ENCODE measurements at regions not wholly inside any gene's neighbourhood (a gene's known extent, or its start where the extent isn't known, plus 50 kb on each side); places are given as distances from the start of the nearest gene placed in this dataset.

GRCh38 chr1:168470901-168471431 lies 72.8 kb downstream of the XCL2 start:
- CTCF ChIA-PET (ENCODE audit: partially characterized antibody) = interaction anchor here (1.0 kb wide), 3 partner anchors 16 to 128 kb away, joined by 3 to 5 read pairs (median 5); no protein-coding TSS in a partner anchor
- no peak overlapping the region for H4K5ac ChIP-seq (ENCODE audit: insufficient read length, low read depth, low read length)
- TF ChIP-seq KDM5A (IDR thresholded peaks at IDR 0.05; ENCODE audit: low read length) = no peak
- no peak for TF ChIP-seq ZNF274 (IDR thresholded peaks at IDR 0.05; ENCODE audit: borderline replicate concordance, extremely low read depth, low read length)
- no peak for TF ChIP-seq KDM4A (IDR thresholded peaks at IDR 0.05; ENCODE audit: low read depth, low read length, severe bottlenecking)
- no peak for TF ChIP-seq BACH1 (IDR thresholded peaks at IDR 0.05; ENCODE audit: low read length)
- no peak for TF ChIP-seq GTF2F1 (IDR thresholded peaks at IDR 0.05; ENCODE audit: borderline replicate concordance, low read depth, low read length)
- no peak for TF ChIP-seq BCL11A (IDR thresholded peaks at IDR 0.05; ENCODE audit: low read depth in 2 of 2, low read length in 2 of 2)
- no peak for TF ChIP-seq SP1 (IDR thresholded peaks at IDR 0.05; ENCODE audit: low read depth, low read length)
- TF ChIP-seq SIX5 (IDR thresholded peaks at IDR 0.05; ENCODE audit: low read depth, low read length) = no peak
- no peak for TF ChIP-seq TBP (IDR thresholded peaks at IDR 0.05; ENCODE audit: low read depth, low read length)
- TF ChIP-seq, protein P1, sequence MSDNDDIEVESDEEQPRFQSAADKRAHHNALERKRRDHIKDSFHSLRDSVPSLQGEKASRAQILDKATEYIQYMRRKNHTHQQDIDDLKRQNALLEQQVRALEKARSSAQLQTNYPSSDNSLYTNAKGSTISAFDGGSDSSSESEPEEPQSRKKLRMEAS (IDR thresholded peaks at IDR 0.05) = no peak
- no peak for TF ChIP-seq POLR2AphosphoS5 (IDR thresholded peaks at IDR 0.05; ENCODE audit: low read depth, low read length)
- TF ChIP-seq NRF1 (IDR thresholded peaks at IDR 0.05; ENCODE audit: low read depth, low read length) = no peak
- no peak for TF ChIP-seq USF2 (IDR thresholded peaks at IDR 0.05; ENCODE audit: low read length)

More at GRCh38 chr1:168470901-168471431, 72.8 kb downstream of the XCL2 start:
- H3K14ac ChIP-seq (ENCODE audit: insufficient read length) = no peak overlapping the region
- H2BK12ac ChIP-seq (ENCODE audit: low read depth, low read length) = no peak overlapping the region
- no peak overlapping the region for H3K9ac ChIP-seq (replicated peaks in 1 of 4; ENCODE audit: extremely low read depth in 1 of 4, low read depth in 3 of 4, low read length in 3 of 4)
- H3K4me3 ChIP-seq (ENCODE audit: extremely low read depth in 1 of 4, insufficient read depth in 2 of 4, low read depth in 3 of 4, low read length in 4 of 4) = no peak overlapping the region
- H2BK120ac ChIP-seq (replicated peaks; ENCODE audit: low read depth, low read length) = no peak overlapping the region
- no peak overlapping the region for H3K27ac ChIP-seq (ENCODE audit: low read depth, low read length)
- H3K23me2 ChIP-seq (ENCODE audit: low read depth, low read length) = no peaks in the 10 kb centered on the region
- no peak overlapping the region for H2BK5ac ChIP-seq (ENCODE audit: low read depth, low read length)
- H3K27me3 ChIP-seq (replicated peaks in 1 of 4; ENCODE audit: control insufficient read depth in 3 of 4, extremely low read depth in 1 of 4, insufficient read depth in 3 of 4, low read length in 3 of 4) = no peaks in the 10 kb centered on the region
- H3K18ac ChIP-seq (ENCODE audit: extremely low read depth, low read length) = no peak overlapping the region
- DNase-seq (ENCODE audit: low read depth in 1 of 2, low spot score in 2 of 2) (no peak), FAIRE-seq (no peak)
- no peak overlapping the region for H2BK15ac ChIP-seq (ENCODE audit: low read length)
- H4K20me1 ChIP-seq (replicated peaks in 1 of 2; ENCODE audit: control insufficient read depth in 1 of 2, insufficient read depth in 2 of 2, low read length in 2 of 2) = no peaks in the 10 kb centered on the region
- no peaks in the 10 kb centered on the region for H3K36me3 ChIP-seq (ENCODE audit: control insufficient read depth in 2 of 4, insufficient read depth in 4 of 4, low read length in 3 of 4)
- no peak overlapping the region for H2AFZ ChIP-seq (ENCODE audit: low read length)
- H3K4me1 ChIP-seq (replicated peaks in 1 of 4; ENCODE audit: control insufficient read depth in 3 of 4, insufficient read depth in 4 of 4, low read length in 3 of 4) = no peaks in the 10 kb centered on the region; a peak in 1 of 7 replicates
- no peak overlapping the region for H4K91ac ChIP-seq (replicated peaks; ENCODE audit: insufficient read length, low read length)
- no peak overlapping the region for H3K4ac ChIP-seq (replicated peaks; ENCODE audit: insufficient read length, low read depth, low read length)
- H3K56ac ChIP-seq (replicated peaks; ENCODE audit: insufficient read length, low read depth, low read length) = no peak overlapping the region
- WGBS, 2 experiments (ENCODE audit: extremely low coverage in 1 of 2, insufficient coverage in 1 of 2, insufficient read length in 1 of 2, insufficient replicate concordance in 2 of 2, low coverage in 1 of 2, low lambda C conversion rate in 2 of 2, missing lambda C conversion rate in 1 of 2) = 90% methylated on average over 1 of the region's 1 CpG; no CpG with 5 or more reads in 1 of the 2 experiments
- H3K79me2 ChIP-seq (ENCODE audit: control insufficient read depth in 1 of 2, insufficient read depth in 2 of 2, low read length in 2 of 2) = no peaks in the 10 kb centered on the region
- peaks cover 7 to 13% of the 10 kb centered on the region in 2 experiments; a peak in 3 of 4 replicates for H3K9me3 ChIP-seq (ENCODE audit: insufficient read depth in 2 of 2, low read depth in 1 of 2, low read length in 1 of 2)
- H3K4me2 ChIP-seq (ENCODE audit: insufficient read depth in 1 of 2, low read depth in 2 of 2, low read length in 2 of 2) = no peak overlapping the region
- no peak overlapping the region for H2BK20ac ChIP-seq (ENCODE audit: low read length)
- H3K79me1 ChIP-seq (ENCODE audit: low read depth, low read length) = no peaks in the 10 kb centered on the region
- H3K23ac ChIP-seq (ENCODE audit: insufficient read length) = no peak overlapping the region
- POLR2A ChIA-PET (ENCODE audit: partially characterized antibody) = interaction anchor here (0.7 to 1.0 kb wide), 2 partner anchors 10 to 22 kb away, joined by 3 to 4 read pairs; no protein-coding TSS in a partner anchor
- no peak overlapping the region for H4K8ac ChIP-seq (ENCODE audit: extremely low read depth, insufficient read depth, low read length)
- H2AK5ac ChIP-seq (ENCODE audit: low read depth, low read length) = no peak overlapping the region

Data from H1 (cell line).